ENCODE measurements at regions not wholly inside any gene's neighbourhood (a gene's known extent, or its start where the extent isn't known, plus 50 kb on each side); places are given as distances from the start of the nearest gene placed in this dataset.

- H3K4me3 ChIP-seq (ENCODE audit: low read length), result no peak overlapping the region
- H3K4me1 Mint-ChIP-seq, result no peaks in the 10 kb centered on the region
- H3K27ac ChIP-seq (ENCODE audit: low read depth, low read length), result no peak overlapping the region
- H3K36me3 ChIP-seq (ENCODE audit: control insufficient read depth, insufficient read depth, low read length), result no peaks in the 10 kb centered on the region
- H3K9ac ChIP-seq (ENCODE audit: extremely low read depth, low read length, poor library complexity, severe bottlenecking), result no peak overlapping the region
- no peaks in the 10 kb centered on the region for H3K27me3 Mint-ChIP-seq (ENCODE audit: insufficient read depth)
- no peak overlapping the region for H3K27ac Mint-ChIP-seq
- no peaks in the 10 kb centered on the region for H3K9me3 Mint-ChIP-seq
- H3K9me3 ChIP-seq (ENCODE audit: control insufficient read depth, low read length), result no peaks in the 10 kb centered on the region
- TF ChIP-seq CTCF (conservative IDR thresholded peaks at IDR 0.05), result peak; percentile 25
- WGBS, 2 experiments (ENCODE audit: insufficient coverage in 1 of 2, insufficient read length in 1 of 2), result 92 to 100% methylated on average over 2 to 3 of the region's 3 CpGs
- DNase-seq, result peak; percentile 66
- H3K36me3 Mint-ChIP-seq (ENCODE audit: low read depth), result no peaks in the 10 kb centered on the region
- H3K27me3 ChIP-seq (ENCODE audit: control insufficient read depth, insufficient read depth, low read length, poor library complexity, severe bottlenecking), result no peaks in the 10 kb centered on the region
- no peak overlapping the region for H3K4me3 Mint-ChIP-seq
- no peaks in the 10 kb centered on the region for H3K4me1 ChIP-seq (ENCODE audit: control insufficient read depth, insufficient read depth, low read length)
Observed at GRCh38 chr3:88678747-88679146, 428.7 kb upstream of the EPHA3 start.

- H3K9me3 Mint-ChIP-seq, result no peaks in the 10 kb centered on the region
- TF ChIP-seq CTCF (conservative IDR thresholded peaks at IDR 0.05), result no peak
- no peak overlapping the region for H3K4me3 Mint-ChIP-seq
- Histone ChIP-seq H3K4me1 (ENCODE audit: control insufficient read depth, insufficient read depth, low read length) (no peaks in the 10 kb centered on the region), H3K27ac (ENCODE audit: low read depth, low read length) (no peak overlapping the region), H3K36me3 (ENCODE audit: control insufficient read depth, insufficient read depth, low read length) (no peaks in the 10 kb centered on the region), H3K9ac (ENCODE audit: extremely low read depth, low read length, poor library complexity, severe bottlenecking) (no peak overlapping the region), H3K27me3 (ENCODE audit: control insufficient read depth, insufficient read depth, low read length, poor library complexity, severe bottlenecking) (no peaks in the 10 kb centered on the region), H3K4me3 (ENCODE audit: low read length) (no peak overlapping the region), H3K9me3 (ENCODE audit: control insufficient read depth, low read length) (no peaks in the 10 kb centered on the region)
- H3K4me1 Mint-ChIP-seq, result no peaks in the 10 kb centered on the region
- no peak for DNase-seq
- no peaks in the 10 kb centered on the region for H3K36me3 Mint-ChIP-seq (ENCODE audit: low read depth)
- H3K27me3 Mint-ChIP-seq (ENCODE audit: insufficient read depth), result no peaks in the 10 kb centered on the region
- WGBS, 2 experiments (ENCODE audit: insufficient coverage in 1 of 2, insufficient read length in 1 of 2), result 91 to 93% methylated on average over 2 to 3 of the region's 3 CpGs
- H3K27ac Mint-ChIP-seq, result no peak overlapping the region
Observed at GRCh38 chr3:88690287-88690686, 417.1 kb upstream of the EPHA3 start.

- H3K27ac Mint-ChIP-seq, result no peak overlapping the region
- no peaks in the 10 kb centered on the region for H3K27me3 Mint-ChIP-seq (ENCODE audit: insufficient read depth)
- H3K4me3 ChIP-seq (ENCODE audit: low read length), result no peak overlapping the region
- H3K4me1 Mint-ChIP-seq, result no peaks in the 10 kb centered on the region
- TF ChIP-seq CTCF (conservative IDR thresholded peaks at IDR 0.05), result no peak
- no peak overlapping the region for H3K27ac ChIP-seq (ENCODE audit: low read depth, low read length)
- no peak for DNase-seq
- H3K36me3 Mint-ChIP-seq (ENCODE audit: low read depth), result no peaks in the 10 kb centered on the region
- H3K9me3 ChIP-seq (ENCODE audit: control insufficient read depth, low read length), result no peaks in the 10 kb centered on the region
- H3K9me3 Mint-ChIP-seq, result no peaks in the 10 kb centered on the region
- no peaks in the 10 kb centered on the region for H3K36me3 ChIP-seq (ENCODE audit: control insufficient read depth, insufficient read depth, low read length)
- no peaks in the 10 kb centered on the region for H3K27me3 ChIP-seq (ENCODE audit: control insufficient read depth, insufficient read depth, low read length, poor library complexity, severe bottlenecking)
- 90 to 93% methylated on average over 1 to 3 of the region's 3 CpGs for WGBS, 2 experiments (ENCODE audit: insufficient coverage in 1 of 2, insufficient read length in 1 of 2)
- H3K9ac ChIP-seq (ENCODE audit: extremely low read depth, low read length, poor library complexity, severe bottlenecking), result no peak overlapping the region
- H3K4me1 ChIP-seq (ENCODE audit: control insufficient read depth, insufficient read depth, low read length), result no peaks in the 10 kb centered on the region
- no peak overlapping the region for H3K4me3 Mint-ChIP-seq
Observed at GRCh38 chr3:88691081-88691480, 416.3 kb upstream of the EPHA3 start.

All from endodermal cell (in vitro differentiated cells).